ENCODE measurements at regions not wholly inside any gene's neighbourhood (a gene's known extent, or its start where the extent isn't known, plus 50 kb on each side); places are given as distances from the start of the nearest gene placed in this dataset.
"Not testable (repeated sequence)": the region's sequence is repeated elsewhere in the genome, so short reads cannot be mapped to it uniquely, and the experiment has no call there.

GRCh38 chr5:12679731-12680130, 775.5 kb upstream of the CTNND2 start:
- Histone ChIP-seq H3K27me3 (no peaks in the 10 kb centered on the region), H3K4me1 (ENCODE audit: insufficient read depth) (no peaks in the 10 kb centered on the region), H3K4me3 (no peak overlapping the region), H3K27ac (no peak overlapping the region), H3K36me3 (no peaks in the 10 kb centered on the region), H3K9me3 (no peaks in the 10 kb centered on the region)
- TF ChIP-seq POLR2A (IDR thresholded peaks at IDR 0.05) (no peak), EP300 (IDR thresholded peaks at IDR 0.05) (no peak)
- intact Hi-C loops (cut with DNase I): no loop called here
- DNase-seq: no peak

GRCh38 chr5:12675959-12676358, 771.7 kb upstream of the CTNND2 start:
- H3K9me3 ChIP-seq: no peaks in the 10 kb centered on the region
- intact Hi-C loops (cut with DNase I): no loop called here
- no peak overlapping the region for H3K4me3 ChIP-seq
- no peaks in the 10 kb centered on the region for H3K4me1 ChIP-seq (ENCODE audit: insufficient read depth)
- no peak for DNase-seq
- H3K27ac ChIP-seq: no peak overlapping the region
- TF ChIP-seq CTCF (IDR thresholded peaks at IDR 0.05) (no peak), POLR2A (IDR thresholded peaks at IDR 0.05) (no peak), EP300 (IDR thresholded peaks at IDR 0.05) (no peak)
- 85 to 91% (median 89%) methylated on average over 6 of the region's 6 CpGs for WGBS, 3 donors
- no peaks in the 10 kb centered on the region for H3K27me3 ChIP-seq
- no peaks in the 10 kb centered on the region for H3K36me3 ChIP-seq

GRCh38 chr5:12672141-12672540, 767.9 kb upstream of the CTNND2 start:
- Histone ChIP-seq H3K27ac (no peak overlapping the region), H3K4me1 (ENCODE audit: insufficient read depth) (no peaks in the 10 kb centered on the region), H3K27me3 (no peaks in the 10 kb centered on the region), H3K4me3 (no peak overlapping the region), H3K9me3 (no peaks in the 10 kb centered on the region), H3K36me3 (no peaks in the 10 kb centered on the region)
- intact Hi-C loops (cut with DNase I): no loop called here
- no peak for DNase-seq
- 87 to 91% (median 89%) methylated on average over 3 of the region's 3 CpGs for WGBS, 3 donors
- TF ChIP-seq POLR2A (IDR thresholded peaks at IDR 0.05) (no peak), CTCF (IDR thresholded peaks at IDR 0.05) (no peak), EP300 (IDR thresholded peaks at IDR 0.05) (no peak)

- Histone ChIP-seq H3K4me3 (no peak overlapping the region), H3K36me3 (no peaks in the 10 kb centered on the region), H3K27ac (no peak overlapping the region), H3K27me3 (no peaks in the 10 kb centered on the region), H3K9me3 (no peaks in the 10 kb centered on the region), H3K4me1 (ENCODE audit: insufficient read depth) (no peaks in the 10 kb centered on the region)
- WGBS, 3 donors: 85 to 92% (median 90%) methylated on average over 2 of the region's 2 CpGs
- intact Hi-C loops (cut with DNase I): no loop called here
- DNase-seq: no peak
- TF ChIP-seq POLR2A (IDR thresholded peaks at IDR 0.05) (no peak), CTCF (IDR thresholded peaks at IDR 0.05) (no peak)
Observed at GRCh38 chr5:12669326-12669725, 765.1 kb upstream of the CTNND2 start.

GRCh38 chr5:12668564-12668963, 764.3 kb upstream of the CTNND2 start:
- no peaks in the 10 kb centered on the region for H3K9me3 ChIP-seq
- no peak overlapping the region for H3K27ac ChIP-seq
- intact Hi-C loops (cut with DNase I): no loop called here
- no peak for DNase-seq
- WGBS, 3 donors: 69 to 78% (median 72%) methylated on average over 4 of the region's 4 CpGs
- no peaks in the 10 kb centered on the region for H3K27me3 ChIP-seq
- TF ChIP-seq CTCF (IDR thresholded peaks at IDR 0.05): no peak
- no peak for TF ChIP-seq EP300 (IDR thresholded peaks at IDR 0.05)
- H3K4me3 ChIP-seq: no peak overlapping the region
- H3K36me3 ChIP-seq: no peaks in the 10 kb centered on the region
- H3K4me1 ChIP-seq (ENCODE audit: insufficient read depth): no peaks in the 10 kb centered on the region

GRCh38 chr5:12667818-12668217, 763.6 kb upstream of the CTNND2 start:
- H3K9me3 ChIP-seq; intact Hi-C loops (cut with DNase I); DNase-seq; H3K36me3 ChIP-seq; H3K4me1 ChIP-seq (ENCODE audit: insufficient read depth); H3K27me3 ChIP-seq; H3K4me3 ChIP-seq; H3K27ac ChIP-seq: not testable (repeated sequence)
- 80 to 88% (median 87%) methylated on average over 12 of the region's 12 CpGs for WGBS, 3 donors

- H3K27ac ChIP-seq; DNase-seq; H3K4me3 ChIP-seq; H3K9me3 ChIP-seq; H3K36me3 ChIP-seq; H3K27me3 ChIP-seq; H3K4me1 ChIP-seq (ENCODE audit: insufficient read depth); intact Hi-C loops (cut with DNase I): not testable (repeated sequence)
- WGBS, 3 donors: 84 to 90% (median 90%) methylated on average over 8 to 13 of the region's 13 CpGs
Observed at GRCh38 chr5:12665772-12666171, 761.5 kb upstream of the CTNND2 start.
